ENCODE measurements at regions not wholly inside any gene's neighbourhood (a gene's known extent, or its start where the extent isn't known, plus 50 kb on each side); places are given as distances from the start of the nearest gene placed in this dataset.

DNA sequence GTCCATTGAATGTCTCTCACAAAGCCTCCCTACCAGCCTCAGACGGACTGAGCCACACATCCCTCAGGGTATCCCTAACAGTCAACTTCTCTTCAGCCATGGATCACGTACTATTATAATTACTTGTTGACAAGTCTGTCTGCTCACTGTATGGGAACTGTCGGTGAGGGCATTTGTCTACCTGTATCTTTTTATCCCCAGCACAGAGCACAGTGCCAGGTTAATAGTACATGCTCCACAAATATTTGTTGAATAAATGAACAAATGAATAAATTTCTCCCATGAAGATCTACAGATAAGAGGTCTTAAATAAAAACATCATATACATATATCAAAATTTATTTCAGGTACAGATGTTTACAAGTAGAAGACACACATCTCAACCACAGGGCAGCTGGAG, 414.0 kb downstream of the SOX9 start:
- Histone ChIP-seq H3K36me3 (no peaks in the 10 kb centered on the region), H3K27me3 (peaks cover 0 to 6% of the 10 kb centered on the region in 2 donors), H3K9me3 (no peaks in the 10 kb centered on the region), H3K4me1 (peaks cover 0 to 1% (median 0%) of the 10 kb centered on the region in 4 donors), H3K4me3 (no peak overlapping the region), H3K27ac (no peak overlapping the region)
- TF ChIP-seq, protein P1, sequence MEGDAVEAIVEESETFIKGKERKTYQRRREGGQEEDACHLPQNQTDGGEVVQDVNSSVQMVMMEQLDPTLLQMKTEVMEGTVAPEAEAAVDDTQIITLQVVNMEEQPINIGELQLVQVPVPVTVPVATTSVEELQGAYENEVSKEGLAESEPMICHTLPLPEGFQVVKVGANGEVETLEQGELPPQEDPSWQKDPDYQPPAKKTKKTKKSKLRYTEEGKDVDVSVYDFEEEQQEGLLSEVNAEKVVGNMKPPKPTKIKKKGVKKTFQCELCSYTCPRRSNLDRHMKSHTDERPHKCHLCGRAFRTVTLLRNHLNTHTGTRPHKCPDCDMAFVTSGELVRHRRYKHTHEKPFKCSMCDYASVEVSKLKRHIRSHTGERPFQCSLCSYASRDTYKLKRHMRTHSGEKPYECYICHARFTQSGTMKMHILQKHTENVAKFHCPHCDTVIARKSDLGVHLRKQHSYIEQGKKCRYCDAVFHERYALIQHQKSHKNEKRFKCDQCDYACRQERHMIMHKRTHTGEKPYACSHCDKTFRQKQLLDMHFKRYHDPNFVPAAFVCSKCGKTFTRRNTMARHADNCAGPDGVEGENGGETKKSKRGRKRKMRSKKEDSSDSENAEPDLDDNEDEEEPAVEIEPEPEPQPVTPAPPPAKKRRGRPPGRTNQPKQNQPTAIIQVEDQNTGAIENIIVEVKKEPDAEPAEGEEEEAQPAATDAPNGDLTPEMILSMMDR (IDR thresholded peaks at IDR 0.05), result no peak
- DNase-seq, result no peak
- intact Hi-C loops (cut with DNase I; ENCODE audit: low total_unique reads), result no loop called here

DNA sequence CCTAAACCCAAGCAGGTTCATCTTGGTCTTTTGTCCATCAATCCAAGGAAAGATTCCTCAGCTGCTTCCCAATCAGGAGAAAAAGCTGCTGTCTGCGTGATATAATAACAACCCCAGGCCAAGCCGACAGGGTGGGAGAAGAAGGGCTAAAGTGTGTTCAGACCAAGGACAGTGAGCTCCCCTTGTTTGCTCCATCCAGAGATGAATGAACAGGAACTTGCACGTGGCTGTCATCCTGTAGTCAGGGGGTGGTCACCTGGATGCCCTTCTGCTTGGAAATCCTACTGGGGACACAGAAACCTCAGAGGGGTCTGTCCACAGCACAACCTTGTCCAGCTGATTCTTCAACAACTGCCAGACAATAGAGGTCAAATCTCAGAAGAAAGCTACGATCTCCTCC, 414.5 kb downstream of the SOX9 start:
- H3K27me3 ChIP-seq, result peaks cover 0 to 6% of the 10 kb centered on the region in 2 donors
- no peak overlapping the region for H3K27ac ChIP-seq
- no peaks in the 10 kb centered on the region for H3K9me3 ChIP-seq
- intact Hi-C loops (cut with DNase I; ENCODE audit: low total_unique reads), result no loop called here
- no peaks in the 10 kb centered on the region for H3K36me3 ChIP-seq
- peak in 1 of 2 donors; percentile 11 for DNase-seq
- TF ChIP-seq, protein P1 (IDR thresholded peaks at IDR 0.05), result no peak
- H3K4me3 ChIP-seq, result no peak overlapping the region
- peaks cover 0 to 7% (median under 1%) of the 10 kb centered on the region in 4 donors for H3K4me1 ChIP-seq

DNA sequence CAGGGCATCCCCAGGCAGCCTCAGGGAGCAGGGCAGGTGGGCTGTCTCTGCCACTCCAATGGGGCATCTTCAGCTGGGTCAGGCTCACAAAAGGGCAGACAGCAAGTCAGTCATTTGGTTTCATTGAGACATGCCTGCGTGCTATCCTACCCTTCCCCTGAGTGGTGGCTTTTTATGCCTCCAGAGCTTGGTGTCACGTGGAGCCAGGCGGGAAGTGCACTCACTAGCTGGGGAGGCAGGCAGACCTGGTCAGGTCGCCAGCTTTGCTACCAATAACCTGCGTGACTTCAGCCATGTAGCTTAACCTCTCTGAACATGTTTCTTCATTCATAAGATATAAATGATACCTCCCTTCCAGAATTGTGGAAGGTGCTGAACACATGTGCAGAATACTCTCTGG, 415.0 kb downstream of the SOX9 start:
- no peak overlapping the region for H3K27ac ChIP-seq
- H3K4me3 ChIP-seq, result no peak overlapping the region
- peaks cover 0 to 6% of the 10 kb centered on the region in 2 donors for H3K27me3 ChIP-seq
- no peaks in the 10 kb centered on the region for H3K36me3 ChIP-seq
- no peak for DNase-seq
- H3K4me1 ChIP-seq, result peaks cover 0 to 11% (median 3%) of the 10 kb centered on the region in 4 donors
- TF ChIP-seq, protein P1 (IDR thresholded peaks at IDR 0.05), result no peak
- H3K9me3 ChIP-seq, result no peaks in the 10 kb centered on the region
- intact Hi-C loops (cut with DNase I; ENCODE audit: low total_unique reads), result no loop called here

DNA sequence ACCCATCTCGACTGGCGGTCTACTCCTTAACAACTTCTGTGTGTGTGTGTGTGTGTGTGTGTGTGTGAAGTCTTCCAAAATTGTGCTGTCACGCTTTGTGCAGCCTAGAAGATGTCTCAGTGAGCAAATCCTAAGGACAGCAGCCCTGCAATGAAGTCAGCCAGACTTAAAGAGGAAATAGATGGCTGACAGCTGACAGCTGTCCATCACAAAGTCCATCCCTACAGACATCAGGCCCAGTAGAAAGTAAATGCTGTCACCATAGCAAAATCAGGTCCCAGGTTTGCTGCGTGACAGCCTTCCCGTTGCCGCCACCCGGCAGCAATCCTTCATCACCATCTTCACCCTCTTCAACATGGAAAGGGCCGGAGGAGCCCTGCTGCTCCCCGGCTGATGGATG, 416.0 kb downstream of the SOX9 start:
- Histone ChIP-seq H3K4me1 (peaks cover 0 to 12% (median 3%) of the 10 kb centered on the region in 4 donors), H3K27ac (no peak overlapping the region), H3K27me3 (peaks cover 0 to 6% of the 10 kb centered on the region in 2 donors), H3K36me3 (no peaks in the 10 kb centered on the region), H3K9me3 (no peaks in the 10 kb centered on the region), H3K4me3 (no peak overlapping the region)
- no peak for DNase-seq
- intact Hi-C loops (cut with DNase I; ENCODE audit: low total_unique reads), result no loop called here
- TF ChIP-seq, protein P1 (IDR thresholded peaks at IDR 0.05), result no peak

DNA sequence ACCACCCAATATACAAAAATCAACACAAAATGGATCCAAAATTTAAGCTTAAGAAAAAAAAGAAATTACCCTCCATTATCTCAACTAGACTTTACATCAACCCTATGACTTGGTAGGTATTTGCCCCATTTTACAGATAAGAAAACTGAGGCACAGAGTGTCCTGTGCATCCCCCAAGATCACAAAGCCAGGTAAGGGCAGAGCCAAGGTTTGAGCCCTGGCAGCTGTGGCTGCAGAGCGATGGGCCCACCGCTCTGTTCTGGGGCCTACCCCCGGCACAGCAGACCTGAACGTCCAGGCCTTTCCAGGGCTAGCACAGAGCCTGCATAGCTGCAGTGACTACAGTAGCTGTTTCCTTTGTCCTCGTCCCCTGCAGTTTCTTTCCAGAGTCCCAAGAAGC, 417.6 kb downstream of the SOX9 start:
- peaks cover 0 to 12% (median 3%) of the 10 kb centered on the region in 4 donors for H3K4me1 ChIP-seq
- intact Hi-C loops (cut with DNase I; ENCODE audit: low total_unique reads), result no loop called here
- no peak for DNase-seq
- TF ChIP-seq, protein P1 (IDR thresholded peaks at IDR 0.05), result no peak
- no peaks in the 10 kb centered on the region for H3K9me3 ChIP-seq
- peaks cover 0 to 8% of the 10 kb centered on the region in 2 donors for H3K27me3 ChIP-seq
- no peak overlapping the region for H3K27ac ChIP-seq
- H3K4me3 ChIP-seq, result no peak overlapping the region
- H3K36me3 ChIP-seq, result no peaks in the 10 kb centered on the region

DNA sequence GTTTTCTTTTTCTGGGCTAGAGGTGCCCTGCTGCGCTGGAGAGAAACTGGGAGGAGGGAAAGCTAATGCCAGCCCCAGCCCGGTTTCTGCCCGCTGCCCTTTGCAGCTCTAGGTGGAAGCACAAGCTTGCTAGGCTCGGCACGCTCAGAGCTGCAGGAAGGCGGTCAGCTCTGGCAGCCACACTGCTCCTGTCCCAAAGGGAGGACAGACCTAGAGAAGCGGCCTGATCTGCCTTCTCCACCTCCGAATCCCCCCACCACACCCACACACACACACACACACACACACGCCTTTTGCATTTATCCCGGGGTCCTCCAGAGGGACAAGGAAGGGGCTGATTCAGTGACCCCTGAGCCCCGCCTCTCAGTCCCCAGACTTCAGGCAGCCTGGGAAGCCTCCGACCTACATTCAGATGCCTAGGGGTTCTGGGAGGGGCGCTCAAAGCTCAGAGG, 418.1 kb downstream of the SOX9 start:
- TF ChIP-seq, protein P1 (IDR thresholded peaks at IDR 0.05), result no peak
- intact Hi-C loops (cut with DNase I; ENCODE audit: low total_unique reads), result no loop called here
- no peak overlapping the region for H3K27ac ChIP-seq
- peaks cover 0 to 9% of the 10 kb centered on the region in 2 donors for H3K27me3 ChIP-seq
- no peak overlapping the region for H3K4me3 ChIP-seq
- H3K36me3 ChIP-seq, result no peaks in the 10 kb centered on the region
- no peak for DNase-seq
- H3K4me1 ChIP-seq, result peaks cover 0 to 12% (median 3%) of the 10 kb centered on the region in 4 donors
- H3K9me3 ChIP-seq, result no peaks in the 10 kb centered on the region
